Stomach (tissue), 4 donors: ENCODE measurements at regions not wholly inside any gene's neighbourhood (a gene's known extent, or its start where the extent isn't known, plus 50 kb on each side); places are given as distances from the start of the nearest gene placed in this dataset.
"Not testable (repeated sequence)": the region's sequence is repeated elsewhere in the genome, so short reads cannot be mapped to it uniquely, and the experiment has no call there.

ENCODE experiments used
- CTCF ChIP-seq, 7 experiments: fragments of 450-650 bp in 4 of 7; fragments of 200-600 bp in 3 of 7; sonication (generic) in 3 of 7; IDR thresholded peaks; one replicate each; pipeline ENCODE4 v1.5.1; 2016 to 2019; ENCODE audit warnings: antibody characterized with exemption in 7 of 7, control low read depth in 2 of 7, mild to moderate bottlenecking in 1 of 7
- POLR2A ChIP-seq, 4 donors: fragments of 450-650 bp; IDR thresholded peaks; one replicate each; pipeline ENCODE4 v1.6.1; 2016; ENCODE audit warnings: antibody characterized with exemption in 4 of 4, control low read depth in 2 of 4, mild to moderate bottlenecking in 1 of 4, moderate library complexity in 1 of 4
- POLR2AphosphoS5 ChIP-seq, 3 donors: sonication (generic); formaldehyde crosslinking; IDR thresholded peaks; one replicate each; pipeline ENCODE4 v1.6.1; 2016; ENCODE audit warnings: antibody characterized with exemption in 3 of 3

GRCh38 chr5:83799020-83799419 lies 78.4 kb upstream of the HAPLN1 start:
- not testable (repeated sequence) for TF ChIP-seq CTCF, POLR2A, POLR2AphosphoS5 (IDR thresholded peaks at IDR 0.05)
